NCI-H2107 treated with DMSO at 0.1 percent for 48 hours (cell line): ENCODE measurements at regions not wholly inside any gene's neighbourhood (a gene's known extent, or its start where the extent isn't known, plus 50 kb on each side); places are given as distances from the start of the nearest gene placed in this dataset.
A peak's percentile ranks its signal among the peaks of the same experiment; 100 is the strongest.
"Not testable (repeated sequence)": the region's sequence is repeated elsewhere in the genome, so short reads cannot be mapped to it uniquely, and the experiment has no call there.

ENCODE experiments used
- DNase-seq: peaks from one replicate; lab custom pipeline; 2025; ENCODE audit not compliant: unreplicated experiment; lab: John Stamatoyannopoulos, UW

DNA sequence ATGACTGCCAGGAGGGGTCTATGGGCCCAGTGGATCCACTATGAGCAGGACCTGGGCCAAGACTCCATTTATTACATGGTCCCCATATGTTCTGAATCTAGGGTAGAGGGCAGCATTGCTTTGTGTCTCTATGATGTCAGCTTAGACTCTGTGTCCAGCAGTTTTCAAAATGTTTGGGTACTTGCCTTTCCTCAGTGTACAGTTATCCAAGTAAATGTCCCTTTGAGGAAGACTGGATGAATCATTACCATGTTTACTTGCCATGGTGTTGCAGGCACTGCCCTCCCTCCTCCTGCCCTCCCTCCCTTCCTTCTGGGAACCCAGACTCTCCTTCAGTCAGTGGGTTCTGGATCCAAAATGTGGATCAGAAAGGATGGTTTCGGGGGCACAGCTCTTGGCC lies 108.6 kb downstream of the NRN1 start:
- no peak for DNase-seq

- no peak for DNase-seq
Measured at GRCh38 chr6:5896476-5897200, 110.1 kb downstream of the NRN1 start.

GRCh38 chr6:5894357-5894756 lies 112.4 kb downstream of the NRN1 start:
- DNase-seq, result no peak

DNA sequence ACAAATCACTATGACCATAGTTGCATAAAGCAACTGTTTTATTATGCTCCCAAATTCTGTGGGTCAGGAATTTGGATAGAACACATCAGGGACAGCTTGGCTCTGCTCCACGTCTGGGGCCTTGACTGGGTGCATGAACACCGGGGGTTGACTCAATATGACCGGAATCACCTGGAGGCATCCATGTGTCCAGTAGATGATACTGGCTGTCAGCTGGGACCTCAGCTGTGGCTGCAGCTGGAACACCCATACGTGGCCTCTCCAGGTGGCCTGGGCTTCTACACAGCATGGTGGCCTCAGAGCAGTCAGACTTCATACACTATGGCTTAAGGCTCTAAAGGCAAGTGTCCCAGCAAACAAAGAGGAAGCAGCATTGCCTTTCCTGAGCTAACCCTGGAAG lies 113.4 kb downstream of the NRN1 start:
- no peak for DNase-seq

DNA sequence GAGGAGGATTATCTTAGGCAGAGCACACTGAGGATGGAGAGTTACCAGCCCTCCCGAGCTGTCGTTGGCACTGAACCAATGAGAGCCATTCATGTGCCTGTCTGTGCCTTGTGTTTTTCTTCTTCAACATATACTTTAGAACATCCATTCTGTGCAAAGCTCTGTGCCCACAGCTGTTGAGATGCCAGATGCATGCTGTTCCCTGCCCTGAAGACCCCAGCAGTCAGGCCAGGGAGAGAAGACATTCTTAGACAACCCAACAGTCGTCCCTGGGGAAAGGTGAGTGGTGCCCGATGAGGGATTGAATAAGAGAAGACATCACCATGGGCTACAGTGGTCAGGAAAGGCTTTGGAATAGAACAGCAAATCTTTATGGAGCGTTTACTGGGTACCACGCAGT lies 114.1 kb downstream of the NRN1 start:
- DNase-seq, result no peak

GRCh38 chr6:5878792-5879191 lies 127.9 kb downstream of the NRN1 start:
- DNase-seq, result no peak

DNA sequence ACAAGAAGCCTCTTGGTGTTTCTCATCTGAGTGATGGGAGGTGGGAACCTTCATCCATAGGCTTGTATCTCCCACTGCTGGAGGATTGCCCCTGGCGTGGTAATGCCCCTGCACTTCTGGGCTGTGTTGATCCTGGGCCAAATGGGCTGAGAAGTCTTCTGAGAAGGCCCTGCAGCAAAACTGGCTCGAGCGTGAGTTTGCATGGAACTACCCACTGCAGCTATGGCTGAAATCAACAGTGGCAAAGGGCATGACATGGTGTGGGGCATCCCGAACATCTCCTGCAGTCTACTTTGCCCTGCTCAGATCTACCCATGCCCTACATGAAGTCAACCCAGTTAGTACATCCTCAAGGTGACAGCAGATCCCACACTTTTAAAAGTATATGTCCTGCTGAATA lies 130.6 kb downstream of the NRN1 start:
- DNase-seq, result no peak

- DNase-seq, result not testable (repeated sequence)
Measured at GRCh38 chr6:5873976-5874375, 132.7 kb downstream of the NRN1 start.

- DNase-seq, result no peak
Measured at GRCh38 chr6:5871296-5871695, 135.4 kb downstream of the NRN1 start.

- no peak for DNase-seq
Measured at GRCh38 chr6:5869676-5870075, 137.0 kb downstream of the NRN1 start.

DNA sequence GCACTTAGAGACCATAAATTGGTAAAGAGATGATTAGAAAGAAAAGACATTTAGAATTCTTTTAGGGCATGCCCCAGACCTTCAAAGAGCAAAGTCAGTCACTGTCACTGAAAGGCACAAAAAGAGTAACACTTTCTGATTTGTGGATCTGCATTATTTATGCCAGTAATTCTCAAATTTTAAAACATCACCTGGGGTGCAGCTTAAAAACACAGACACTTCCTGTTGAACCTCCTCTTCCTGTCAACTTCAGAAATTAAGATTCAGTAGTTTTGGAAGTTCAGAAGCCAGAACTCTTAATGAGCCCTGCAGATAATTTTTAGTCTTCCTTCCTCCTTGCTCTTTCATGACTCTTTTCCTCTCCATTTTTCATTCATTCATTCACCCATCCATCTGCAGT lies 137.5 kb downstream of the NRN1 start:
- DNase-seq, result no peak

GRCh38 chr6:5866547-5867051 lies 140.1 kb downstream of the NRN1 start:
- DNase-seq, result peak; percentile 35

DNA sequence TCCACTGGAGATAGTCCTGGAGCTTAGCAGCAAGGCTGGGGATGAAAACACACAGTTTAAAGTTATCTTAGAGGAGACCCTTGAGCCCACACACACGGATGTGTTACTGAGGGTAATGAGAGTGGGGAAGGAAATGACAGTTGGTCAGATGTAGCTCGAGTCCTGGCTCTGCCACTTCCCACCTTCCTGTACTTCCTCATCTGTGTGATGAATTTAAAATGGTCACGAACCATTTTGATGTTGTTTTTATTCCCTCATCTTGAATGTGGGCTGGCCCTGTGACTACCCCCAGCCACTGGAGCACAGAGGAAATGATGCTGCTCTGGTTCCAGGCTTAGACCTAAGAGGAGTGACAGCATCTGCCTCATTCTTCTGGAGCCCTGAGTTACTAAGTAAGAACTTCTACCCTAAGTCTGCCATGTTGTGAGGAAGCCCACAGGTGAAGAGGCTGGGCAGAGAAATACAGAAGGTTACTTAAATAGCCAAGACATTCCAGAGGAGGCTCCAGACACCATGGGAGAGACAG lies 141.2 kb downstream of the NRN1 start:
- DNase-seq, result no peak

DNA sequence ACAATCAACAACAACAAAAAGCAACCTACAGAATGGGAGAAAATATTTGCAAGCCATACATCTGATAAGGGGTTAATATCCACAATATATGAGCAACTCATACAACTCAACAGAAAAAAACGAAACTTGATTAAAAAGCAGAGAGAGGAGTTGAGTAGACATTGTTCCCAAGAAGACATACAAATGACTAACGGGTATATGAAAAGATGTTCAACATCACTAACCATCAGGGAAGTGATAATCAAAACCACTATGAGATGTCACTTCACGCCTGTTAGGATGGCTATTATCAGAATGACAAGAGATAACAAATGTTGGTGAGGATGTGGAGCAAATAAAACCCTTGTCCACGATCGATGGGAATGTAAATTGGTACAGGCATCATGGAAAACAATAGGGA lies 145.9 kb downstream of the NRN1 start:
- DNase-seq, result no peak

DNA sequence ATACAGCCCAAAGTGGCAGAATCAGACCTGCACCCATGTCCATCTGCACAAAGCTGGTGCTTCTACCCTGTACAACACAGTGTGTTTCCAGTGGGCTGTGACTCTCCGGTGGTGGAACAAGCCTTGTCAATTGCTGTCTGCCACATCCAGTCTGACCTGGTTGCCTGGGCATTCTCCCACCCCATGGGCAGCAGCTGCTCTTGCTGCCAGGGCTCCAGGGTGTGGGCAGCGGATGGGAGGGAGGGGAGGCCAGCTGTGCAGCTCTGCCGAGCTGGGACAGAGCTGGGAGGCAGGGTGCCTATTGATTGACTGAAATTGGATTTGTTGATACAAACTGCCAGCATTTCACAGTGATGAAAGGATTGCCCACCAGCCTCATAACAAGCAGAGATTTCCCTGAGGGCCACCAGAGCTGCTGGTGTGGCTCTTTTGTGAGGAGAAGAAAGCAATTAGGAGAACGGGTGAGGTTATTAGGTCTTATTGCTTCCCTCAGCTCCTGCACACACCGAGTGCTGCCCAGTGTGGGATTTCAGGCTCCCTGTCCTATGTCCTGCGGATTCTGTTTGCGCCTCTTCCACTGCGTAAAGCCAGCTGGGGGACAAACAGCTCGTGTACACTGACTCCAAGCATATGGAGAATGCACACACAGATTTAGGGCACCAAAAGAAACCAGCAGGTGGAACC lies 150.8 kb downstream of the NRN1 start:
- DNase-seq, result no peak

- no peak for DNase-seq
Measured at GRCh38 chr6:5854899-5855298, 151.8 kb downstream of the NRN1 start.

DNA sequence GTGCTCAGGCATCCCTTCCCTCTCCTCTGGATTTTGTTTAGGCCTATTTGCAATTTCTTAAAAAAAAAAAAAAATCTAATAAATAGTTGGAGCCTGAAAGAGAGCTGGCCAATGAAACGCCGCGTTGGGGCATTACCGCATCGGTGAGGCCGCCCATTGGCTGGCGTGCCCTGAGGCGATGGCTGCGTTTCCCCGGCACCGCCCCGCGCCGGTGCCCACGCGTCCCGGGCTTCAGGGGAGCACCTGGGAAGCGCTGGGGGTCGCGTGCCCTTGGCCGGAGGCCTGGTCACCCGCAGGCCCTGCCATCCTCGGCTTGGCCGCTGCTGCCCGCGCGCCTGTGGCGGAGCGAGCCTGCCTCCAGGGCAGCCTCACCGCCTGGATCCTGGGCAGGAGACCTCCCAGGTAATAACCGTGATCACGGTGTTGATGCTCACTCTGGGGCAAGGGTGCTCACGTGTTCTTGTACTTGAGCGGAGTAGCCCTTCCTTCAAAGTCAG lies 155.4 kb downstream of the NRN1 start:
- DNase-seq, result no peak

DNA sequence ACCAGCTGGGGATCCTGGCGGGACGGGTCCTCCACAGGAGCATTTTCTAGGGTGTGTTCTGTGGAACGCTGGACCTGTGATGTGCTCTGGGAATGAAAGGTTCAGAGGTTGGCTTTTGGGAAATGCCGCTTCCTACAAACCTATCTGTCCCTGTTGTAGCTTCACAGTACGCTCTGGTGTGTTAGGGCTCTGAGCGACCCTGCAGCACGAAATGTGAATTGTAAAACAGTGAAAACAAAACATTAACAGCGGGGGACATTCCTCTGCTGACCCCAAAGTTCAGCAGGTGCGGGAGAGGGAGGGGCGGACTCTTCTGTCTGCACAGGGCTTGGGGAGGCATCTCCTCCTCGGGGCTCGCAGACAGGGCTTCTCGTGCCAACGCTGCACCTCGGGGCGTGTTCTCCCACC lies 155.9 kb downstream of the NRN1 start:
- no peak for DNase-seq

DNA sequence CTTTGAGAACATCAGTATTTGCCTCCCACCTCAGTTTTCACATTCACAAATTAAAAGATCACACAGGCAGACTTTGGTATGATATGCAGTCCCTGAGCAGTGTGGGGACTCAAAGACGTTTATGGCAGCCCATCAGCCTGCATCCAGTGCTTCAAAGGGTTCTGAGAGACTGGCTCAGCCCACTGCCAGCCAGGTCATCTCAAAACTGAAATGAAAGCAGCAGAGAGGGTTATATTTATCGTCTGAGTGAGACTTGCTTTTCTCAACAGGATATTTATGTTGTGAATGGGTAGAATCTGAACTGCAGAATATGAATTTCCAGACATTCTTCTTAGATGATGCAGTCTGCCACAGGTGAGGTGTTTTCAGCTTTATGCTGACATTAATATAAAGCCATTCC lies 159.8 kb downstream of the NRN1 start:
- DNase-seq, result no peak

GRCh38 chr6:5846335-5846734 lies 160.4 kb downstream of the NRN1 start:
- no peak for DNase-seq

DNA sequence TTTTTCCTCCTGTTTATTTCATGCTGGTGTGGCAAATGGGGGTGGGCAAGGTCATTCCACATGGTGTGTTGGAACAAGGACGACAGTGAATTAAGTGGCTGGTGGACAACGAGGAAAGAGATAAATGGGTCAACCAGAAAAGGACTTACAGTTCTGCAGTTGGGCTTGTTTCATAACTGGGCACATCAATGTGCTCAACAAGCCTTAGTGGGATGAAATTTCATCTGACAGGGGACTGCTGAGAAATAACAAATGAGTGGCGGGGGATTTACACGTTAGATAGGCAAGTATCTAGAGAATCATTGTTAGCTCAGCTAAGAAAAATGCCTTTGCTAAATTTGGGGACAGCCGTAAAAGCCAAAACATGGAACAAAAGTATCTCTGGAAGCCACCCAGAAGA lies 163.6 kb downstream of the NRN1 start:
- DNase-seq, result no peak

DNA sequence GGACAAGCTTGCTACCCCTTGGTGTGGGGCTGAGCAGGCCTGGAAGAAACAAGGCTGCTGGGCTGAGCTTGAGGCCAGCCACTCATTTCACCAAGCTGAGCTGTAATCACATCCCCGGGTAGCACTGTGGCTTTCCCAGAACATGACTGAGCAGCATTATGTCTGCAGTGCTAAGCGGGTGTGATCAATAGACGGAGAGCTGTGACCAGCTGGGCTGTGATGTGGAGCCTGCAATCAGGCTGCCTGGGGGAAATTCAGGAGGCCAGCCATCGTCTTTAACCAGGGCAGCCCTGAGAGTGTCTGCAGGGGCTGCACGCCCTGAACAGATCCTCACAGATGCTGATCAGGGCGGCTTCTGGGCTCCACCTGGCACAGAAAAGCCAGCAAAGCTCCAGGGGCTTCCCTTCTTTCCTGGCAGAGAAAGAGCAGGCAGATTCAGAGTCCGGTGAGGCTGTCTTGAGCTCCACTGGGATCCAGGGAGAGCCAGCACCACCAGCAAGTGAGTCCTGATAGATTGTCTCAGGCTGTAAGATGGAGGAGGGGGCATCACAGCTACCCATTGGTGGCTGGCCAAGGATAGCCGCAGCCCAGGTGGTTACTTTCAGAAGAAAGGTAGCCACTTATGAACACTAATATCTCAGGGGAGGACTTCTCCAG lies 165.9 kb downstream of the NRN1 start:
- DNase-seq, result no peak
